Mesodermal cell (in vitro differentiated cells): ENCODE measurements at regions not wholly inside any gene's neighbourhood (a gene's known extent, or its start where the extent isn't known, plus 50 kb on each side); places are given as distances from the start of the nearest gene placed in this dataset.

Source experiments
- H3K27ac ChIP-seq: 2 replicates; pipeline ENCODE4 v1.7.0; 2013; ENCODE audit warnings: mild to moderate bottlenecking, low read depth, low read length, moderate library complexity; ENCODE audit not compliant: severe bottlenecking
- H3K36me3 ChIP-seq: 2 replicates; pipeline ENCODE4 v1.7.1; 2013; ENCODE audit warnings: mild to moderate bottlenecking, low read length, moderate library complexity; ENCODE audit not compliant: control insufficient read depth, insufficient read depth
- H3K4me1 ChIP-seq: one replicate; pipeline ENCODE4 v1.7.1; 2013; ENCODE audit warnings: mild to moderate bottlenecking, low read length; ENCODE audit not compliant: insufficient read depth, control insufficient read depth, poor library complexity, severe bottlenecking
- H3K4me3 ChIP-seq: 2 replicates; pipeline ENCODE4 v1.7.0; 2013; ENCODE audit warnings: low read length, control low read depth, mild to moderate bottlenecking; ENCODE audit not compliant: insufficient read depth, poor library complexity, severe bottlenecking; ENCODE audit errors: extremely low read depth
- H3K9me3 ChIP-seq: 2 replicates; pipeline ENCODE4 v1.7.1; 2013; ENCODE audit warnings: mild to moderate bottlenecking, low read length, moderate library complexity; ENCODE audit not compliant: control insufficient read depth
- WGBS, 2 experiments: methylation state at CpG; one replicate each; pipeline ENCODE4 v1.1.5; 2013; ENCODE audit warnings: missing lambda C conversion rate in 2 of 2; ENCODE audit not compliant: insufficient coverage in 2 of 2; 5-methylcytosine and 5-hydroxymethylcytosine counted together

DNA sequence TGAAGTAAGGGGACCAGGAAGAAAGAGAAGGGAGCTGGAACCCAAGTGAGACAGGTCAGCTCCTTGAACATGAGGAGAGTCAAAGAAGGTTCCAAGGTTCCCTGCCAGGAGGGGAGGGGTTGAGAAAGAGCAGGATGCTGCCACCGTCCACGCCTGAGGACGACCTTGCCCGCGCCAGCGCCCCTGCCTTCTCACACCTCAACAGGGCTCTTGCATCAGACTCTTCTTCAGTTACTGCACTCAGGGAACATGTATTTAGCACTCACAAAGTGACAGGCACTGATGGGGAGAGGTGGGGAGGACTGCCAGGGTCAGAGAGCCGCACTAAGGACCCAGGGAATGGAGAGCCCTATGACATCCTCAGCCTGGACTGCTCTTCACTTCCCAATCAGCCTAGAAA, 102.1 kb upstream of the NUDT4 start:
- H3K27ac ChIP-seq = no peak overlapping the region
- no peaks in the 10 kb centered on the region for H3K36me3 ChIP-seq
- 80% methylated on average over 1 of the region's 7 CpGs for WGBS, 2 experiments
- peaks cover 12% of the 10 kb centered on the region for H3K4me1 ChIP-seq
- H3K4me3 ChIP-seq = no peak overlapping the region
- H3K9me3 ChIP-seq = no peaks in the 10 kb centered on the region

DNA sequence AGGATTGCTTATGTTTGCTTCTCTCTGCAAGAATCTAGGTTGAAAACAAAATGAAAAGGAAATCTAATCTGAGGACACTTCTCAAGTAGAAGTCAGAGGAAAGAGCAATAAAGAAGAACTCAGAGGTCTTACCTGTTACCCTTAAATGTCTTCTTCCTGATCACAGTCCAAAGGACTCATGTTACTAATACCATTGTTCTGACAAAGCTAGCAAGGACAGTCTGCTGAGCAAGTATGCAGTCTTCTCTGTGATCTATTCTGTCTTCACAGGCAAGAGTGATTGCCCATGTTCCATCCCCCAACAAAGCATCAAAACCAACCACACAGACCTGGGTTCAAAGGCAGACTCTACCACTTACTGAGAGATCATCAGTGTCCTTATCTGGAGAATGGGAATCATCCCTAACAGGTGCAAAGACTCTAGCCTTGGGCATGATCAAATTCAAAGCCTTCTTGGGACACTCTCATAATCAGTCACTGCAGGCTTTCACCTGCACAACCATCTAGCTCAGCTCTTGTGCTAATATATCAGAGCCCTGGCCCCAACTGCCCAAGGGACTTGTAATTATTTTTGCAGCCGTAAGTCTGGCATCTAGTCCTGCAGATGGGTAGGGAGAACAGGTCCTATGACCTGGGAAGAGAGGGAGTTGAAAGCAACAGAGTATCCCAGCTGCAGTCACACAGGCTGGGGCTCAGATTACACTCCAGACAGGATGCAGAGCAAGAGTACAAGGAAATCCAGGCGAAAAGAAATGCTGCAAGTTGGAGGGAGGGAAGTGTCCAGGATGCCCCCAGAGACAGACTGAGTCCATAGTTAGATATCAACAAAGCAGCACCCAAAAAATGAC, 97.9 kb upstream of the NUDT4 start:
- H3K9me3 ChIP-seq = no peaks in the 10 kb centered on the region
- 87 to 90% methylated on average over 2 of the region's 2 CpGs for WGBS, 2 experiments
- no peak overlapping the region for H3K4me3 ChIP-seq
- no peak overlapping the region for H3K27ac ChIP-seq
- H3K36me3 ChIP-seq = no peaks in the 10 kb centered on the region
- peaks cover 12% of the 10 kb centered on the region for H3K4me1 ChIP-seq

DNA sequence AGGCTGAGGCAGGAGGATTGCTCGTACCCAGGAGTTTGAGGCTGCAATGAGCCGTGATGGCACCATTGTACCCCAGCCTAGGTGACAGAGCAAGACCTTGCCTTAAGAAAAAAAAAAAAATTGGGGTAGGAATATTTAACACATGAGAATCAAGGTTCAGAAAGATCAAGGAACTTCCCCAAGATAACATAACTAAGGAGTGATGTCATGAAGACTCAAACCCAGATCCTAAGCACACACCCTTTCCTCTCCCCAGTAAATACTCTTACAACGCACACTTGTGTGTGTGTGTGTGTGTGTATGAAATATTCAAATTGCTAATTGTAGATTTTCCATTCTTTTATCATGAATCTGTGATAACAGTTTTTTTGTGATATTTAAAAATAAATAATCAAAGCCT, 90.6 kb upstream of the NUDT4 start:
- H3K4me1 ChIP-seq = peaks cover 8% of the 10 kb centered on the region
- H3K36me3 ChIP-seq = no peaks in the 10 kb centered on the region
- H3K27ac ChIP-seq = no peak overlapping the region
- H3K9me3 ChIP-seq = peaks cover 9% of the 10 kb centered on the region
- no peak overlapping the region for H3K4me3 ChIP-seq
- WGBS, 2 experiments = 100% methylated on average over 1 to 2 of the region's 3 CpGs

DNA sequence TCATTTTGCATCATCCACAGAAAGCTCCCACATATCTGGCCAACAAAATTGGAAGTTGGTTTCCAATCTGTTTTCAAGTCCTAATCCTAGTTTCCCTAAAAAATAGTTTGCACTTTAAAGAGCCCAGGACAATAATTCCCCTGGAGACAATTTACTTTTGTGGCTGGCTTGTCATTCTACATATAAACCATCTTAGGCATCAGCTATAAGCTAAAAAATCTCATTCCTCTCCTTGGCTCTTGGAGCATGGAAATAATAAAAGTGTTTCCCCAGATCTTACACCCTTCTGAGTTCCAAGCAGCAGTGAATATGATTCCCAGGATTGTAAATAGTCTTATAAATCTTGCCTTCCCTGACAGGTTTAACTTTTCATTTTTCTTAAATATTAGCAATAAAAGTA, 89.1 kb upstream of the NUDT4 start:
- Histone ChIP-seq H3K9me3 (peaks cover 9% of the 10 kb centered on the region), H3K4me3 (no peak overlapping the region), H3K27ac (no peak overlapping the region), H3K36me3 (no peaks in the 10 kb centered on the region), H3K4me1 (peaks cover 8% of the 10 kb centered on the region)

DNA sequence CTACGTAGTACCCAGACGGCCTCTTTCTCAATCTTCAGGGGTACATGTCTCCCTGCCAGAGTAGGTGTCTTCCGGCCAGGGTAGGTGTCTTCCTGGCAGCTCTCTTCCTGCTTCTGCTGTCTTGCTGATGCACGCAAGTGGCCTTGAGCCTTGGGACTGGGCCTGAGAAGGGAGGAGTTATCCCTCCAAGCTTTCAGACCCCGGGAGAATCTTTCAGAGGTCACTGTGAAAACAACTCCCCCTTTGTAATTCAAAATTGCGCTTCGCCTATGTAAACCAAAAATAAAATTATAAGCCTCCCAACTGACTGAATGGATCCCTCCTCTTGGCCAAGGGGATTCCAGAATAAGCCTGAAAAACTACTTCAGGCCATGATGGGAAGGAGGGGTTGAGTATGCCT, 87.3 kb upstream of the NUDT4 start:
- H3K4me1 ChIP-seq = peaks cover 5% of the 10 kb centered on the region
- H3K36me3 ChIP-seq = no peaks in the 10 kb centered on the region
- WGBS, 2 experiments = 77 to 100% methylated on average over 3 to 4 of the region's 7 CpGs
- no peak overlapping the region for H3K27ac ChIP-seq
- H3K9me3 ChIP-seq = peaks cover 5% of the 10 kb centered on the region
- no peak overlapping the region for H3K4me3 ChIP-seq

DNA sequence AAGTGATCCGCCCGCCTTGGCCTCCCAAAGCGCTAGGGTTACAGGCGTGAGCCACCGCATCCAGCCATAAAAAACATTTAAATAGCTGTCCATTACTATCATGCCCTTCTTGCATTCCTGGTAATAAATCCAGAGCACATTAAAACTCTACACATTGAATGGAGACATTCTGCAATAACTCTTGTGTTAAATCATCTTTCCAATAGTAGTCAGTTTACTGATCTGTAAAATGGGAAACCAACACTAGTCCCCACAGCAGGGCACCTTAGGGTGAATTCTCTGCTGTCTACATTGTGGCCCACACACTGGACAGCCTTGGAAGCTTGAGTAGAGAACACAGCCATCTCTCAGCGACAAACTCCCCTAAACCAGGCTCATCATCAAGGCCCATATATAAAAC, 85.5 kb upstream of the NUDT4 start:
- Histone ChIP-seq H3K27ac (no peak overlapping the region), H3K36me3 (no peaks in the 10 kb centered on the region), H3K4me1 (peaks cover under 1% of the 10 kb centered on the region), H3K9me3 (peaks cover 5% of the 10 kb centered on the region), H3K4me3 (no peak overlapping the region)
- WGBS, 2 experiments = 97 to 98% methylated on average over 5 of the region's 6 CpGs

DNA sequence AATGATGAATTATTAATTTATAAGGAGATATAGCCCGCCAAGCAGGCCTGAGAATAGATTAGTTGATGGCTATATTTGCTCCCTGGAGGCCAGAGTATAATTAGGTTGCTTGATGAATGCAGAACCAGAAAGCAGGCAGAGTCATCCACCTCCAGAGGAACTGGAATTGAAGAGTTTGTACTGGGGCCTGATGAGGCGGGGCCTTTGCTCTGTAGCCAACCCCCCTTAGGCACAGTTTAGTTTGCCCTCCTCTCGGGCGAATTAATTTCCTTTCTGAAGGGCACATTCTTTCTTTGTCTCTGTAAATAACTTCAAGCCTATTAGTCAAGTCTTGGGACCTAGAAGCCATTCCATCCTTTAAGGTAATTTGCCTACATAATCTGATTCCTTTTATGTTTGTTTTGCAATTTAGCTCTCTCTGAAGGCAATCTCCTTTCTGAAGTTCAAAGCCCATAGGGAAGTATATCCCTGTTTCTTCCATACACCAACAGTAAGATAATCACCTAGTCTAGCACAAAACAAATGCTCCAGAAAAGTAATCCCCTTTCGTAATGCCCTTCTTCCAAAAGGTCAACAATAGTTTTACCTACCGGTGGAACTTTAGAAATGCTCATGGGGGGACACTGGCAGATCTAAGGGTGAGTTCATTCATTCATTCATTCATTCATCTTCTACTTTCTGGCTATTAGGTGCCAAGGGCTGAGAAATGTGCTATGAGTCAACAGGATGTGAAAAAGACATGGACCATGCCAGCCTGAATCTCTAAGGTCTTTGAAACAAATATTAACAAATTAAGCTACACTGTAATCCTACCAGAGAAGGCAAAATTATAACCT, 84.8 kb upstream of the NUDT4 start:
- 70 to 90% methylated on average over 4 of the region's 6 CpGs for WGBS, 2 experiments
- H3K36me3 ChIP-seq = no peaks in the 10 kb centered on the region
- H3K27ac ChIP-seq = no peak overlapping the region
- H3K9me3 ChIP-seq = peaks cover 5% of the 10 kb centered on the region
- H3K4me3 ChIP-seq = no peak overlapping the region
- H3K4me1 ChIP-seq = peaks cover 2% of the 10 kb centered on the region

DNA sequence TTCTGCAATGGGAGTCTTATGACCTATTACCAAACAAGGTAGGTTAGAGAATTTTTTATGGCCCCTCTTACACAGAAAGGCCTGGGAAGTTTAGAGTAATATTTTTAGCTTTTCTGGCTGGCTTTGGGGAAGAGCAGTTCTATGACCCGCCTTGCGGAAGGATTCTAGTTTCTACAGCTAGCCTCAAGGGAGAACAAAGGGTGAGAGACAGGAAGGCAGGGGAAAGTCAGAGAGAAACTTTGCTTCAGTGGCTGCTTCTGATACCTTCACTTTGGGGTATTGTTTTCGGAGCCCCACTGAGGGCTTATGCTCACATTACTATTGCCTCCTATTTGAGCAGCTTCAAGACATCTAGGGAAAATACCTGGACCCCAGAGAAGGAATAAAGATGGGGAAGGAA, 80.7 kb upstream of the NUDT4 start:
- Histone ChIP-seq H3K36me3 (no peaks in the 10 kb centered on the region), H3K4me1 (peaks cover 6% of the 10 kb centered on the region), H3K4me3 (no peak overlapping the region), H3K27ac (no peak overlapping the region), H3K9me3 (no peaks in the 10 kb centered on the region)
- WGBS, 2 experiments = 90 to 100% methylated on average over 2 of the region's 3 CpGs

DNA sequence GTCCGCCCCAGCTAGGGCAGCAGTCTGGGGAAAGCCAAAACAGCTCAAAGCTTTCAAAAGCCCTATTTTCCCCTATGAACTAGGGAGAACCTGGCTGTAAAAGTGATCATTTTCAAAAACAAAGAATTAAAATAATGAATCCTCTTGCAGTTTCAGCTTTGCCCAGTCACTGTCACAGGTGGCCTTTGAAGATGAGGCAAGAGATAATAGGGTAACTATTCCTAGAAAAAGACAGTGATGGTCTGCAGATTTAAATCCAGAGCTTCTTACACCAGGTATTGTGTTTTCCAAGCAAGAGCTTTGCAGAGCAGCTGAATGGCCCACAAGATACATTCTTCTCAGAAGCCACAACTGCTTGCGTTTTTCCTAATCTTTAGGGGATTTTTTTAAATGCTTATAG, 80.2 kb upstream of the NUDT4 start:
- Histone ChIP-seq H3K4me3 (no peak overlapping the region), H3K27ac (no peak overlapping the region), H3K36me3 (no peaks in the 10 kb centered on the region), H3K4me1 (peaks cover 9% of the 10 kb centered on the region), H3K9me3 (no peaks in the 10 kb centered on the region)
- WGBS, 2 experiments = 80 to 89% methylated on average over 1 of the region's 2 CpGs

DNA sequence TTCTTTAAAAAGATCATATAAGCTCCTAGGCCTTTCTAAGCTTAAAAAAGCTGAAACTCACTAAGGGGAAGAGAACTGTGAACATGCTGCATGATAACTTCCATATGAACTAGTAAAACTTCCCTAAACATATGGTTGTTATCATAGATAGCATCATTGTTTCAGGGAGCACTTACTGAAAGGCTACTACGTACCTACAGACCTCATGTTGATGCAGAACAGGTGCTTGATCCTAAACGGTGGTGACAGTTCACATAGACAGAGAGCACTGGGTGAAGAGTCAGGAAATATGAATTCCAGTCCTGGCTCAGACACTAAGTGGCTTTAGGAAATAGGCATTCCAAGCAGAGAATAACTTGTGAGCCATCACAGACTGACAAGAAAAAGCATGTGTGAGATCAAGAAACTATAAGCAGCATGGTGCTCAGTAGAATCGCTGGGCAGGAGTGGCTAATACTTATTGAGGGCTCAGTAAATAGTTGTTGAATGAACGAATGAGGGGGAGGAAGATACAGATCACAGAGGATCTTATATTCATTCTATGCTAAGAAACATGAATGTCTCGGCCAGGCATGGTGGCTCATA, 78.4 kb upstream of the NUDT4 start:
- no peak overlapping the region for H3K27ac ChIP-seq
- H3K36me3 ChIP-seq = no peaks in the 10 kb centered on the region
- no peaks in the 10 kb centered on the region for H3K9me3 ChIP-seq
- H3K4me3 ChIP-seq = no peak overlapping the region
- H3K4me1 ChIP-seq = peaks cover 14% of the 10 kb centered on the region
- 90 to 96% methylated on average over 4 of the region's 5 CpGs for WGBS, 2 experiments
